Fibroblast of skin of right biceps (primary cell): ENCODE measurements at regions not wholly inside any gene's neighbourhood (a gene's known extent, or its start where the extent isn't known, plus 50 kb on each side); places are given as distances from the start of the nearest gene placed in this dataset.

ENCODE experiments used
- DNase-seq: peaks from one replicate; pipeline ENCODE4 v3.0.0-alpha.2; 2013

GRCh38 chr2:121036226-121036692 lies 248.7 kb downstream of the TFCP2L1 start:
- no peak for DNase-seq

DNA sequence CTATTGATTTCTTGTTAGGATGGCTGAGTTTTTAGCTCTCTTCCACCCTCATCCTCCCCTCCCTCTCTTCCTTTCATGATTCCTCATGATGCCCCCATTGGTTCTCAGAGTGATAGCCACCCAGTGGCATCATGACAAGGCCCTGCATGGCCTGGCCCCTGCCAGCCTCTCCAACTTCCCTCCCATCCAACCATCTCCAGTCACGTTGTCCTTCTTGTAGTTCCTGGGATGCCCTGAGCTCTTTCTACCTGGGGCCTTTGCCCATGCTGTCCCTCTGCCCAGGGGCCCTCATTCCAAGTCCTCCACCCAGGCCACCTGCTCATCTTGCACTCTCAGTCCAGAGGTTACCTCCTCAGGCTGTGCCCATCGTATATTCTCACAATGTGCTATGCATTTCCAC lies 247.5 kb downstream of the TFCP2L1 start:
- no peak for DNase-seq

- DNase-seq = no peak
These were observed 247.0 kb downstream of the TFCP2L1 start for GRCh38 chr2:121038031-121038430.

DNA sequence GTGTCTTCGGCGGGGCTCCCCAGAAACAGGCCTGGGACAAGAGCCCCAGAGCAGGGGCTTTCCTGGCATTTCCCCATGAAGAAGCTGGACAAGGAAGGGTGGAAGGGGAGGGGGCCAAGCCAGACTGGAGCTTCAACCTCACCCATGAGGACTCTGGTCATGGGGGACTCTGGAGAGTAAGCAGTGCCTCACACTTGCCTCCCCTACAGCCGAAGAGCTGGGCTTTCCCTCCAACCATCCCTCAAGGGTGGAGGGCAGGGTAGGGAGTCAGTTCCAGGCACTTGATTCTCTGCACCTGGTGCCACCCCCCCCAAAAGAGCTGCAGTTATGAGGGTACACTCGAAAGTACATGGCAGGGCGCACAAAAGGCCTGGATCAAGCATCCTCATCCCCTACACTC lies 246.6 kb downstream of the TFCP2L1 start:
- DNase-seq = no peak

DNA sequence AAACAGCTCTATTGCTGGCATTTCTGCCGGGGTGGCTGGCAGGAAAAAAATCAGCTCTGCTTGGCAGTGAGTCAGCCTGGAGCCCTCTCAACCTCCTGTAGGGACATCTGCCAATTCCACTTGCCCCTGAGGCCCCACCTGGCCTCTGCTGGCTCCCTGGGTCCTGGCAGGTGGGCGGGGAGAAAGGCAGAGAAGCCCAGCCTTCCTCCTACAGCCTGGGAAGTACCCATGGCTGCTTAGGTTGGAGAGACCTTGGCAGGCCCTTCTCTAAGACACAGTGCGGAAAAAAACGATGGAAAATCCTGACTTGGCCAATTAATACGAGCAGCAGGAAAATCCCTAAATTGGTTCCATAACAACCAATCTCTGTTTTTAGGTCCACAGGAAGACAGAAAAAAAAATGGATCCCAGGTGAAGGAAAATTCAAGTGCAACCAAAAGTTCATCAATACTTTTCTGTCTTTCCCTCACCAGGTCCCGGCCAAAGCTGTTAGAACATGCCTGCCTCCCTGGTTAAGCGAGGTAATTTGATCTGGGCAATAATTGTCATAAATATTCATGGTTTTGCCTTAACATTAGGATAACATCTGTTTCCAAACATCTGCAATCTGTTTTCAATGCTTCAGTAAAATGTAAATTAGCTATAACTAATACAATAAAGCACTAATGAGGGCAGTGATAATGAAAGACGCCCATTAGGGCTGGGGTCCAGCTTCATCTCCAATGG lies 245.9 kb downstream of the TFCP2L1 start:
- no peak for DNase-seq

GRCh38 chr2:121039679-121040078 lies 245.3 kb downstream of the TFCP2L1 start:
- no peak for DNase-seq

- no peak for DNase-seq
These were observed 243.5 kb downstream of the TFCP2L1 start for GRCh38 chr2:121041516-121041915.

DNA sequence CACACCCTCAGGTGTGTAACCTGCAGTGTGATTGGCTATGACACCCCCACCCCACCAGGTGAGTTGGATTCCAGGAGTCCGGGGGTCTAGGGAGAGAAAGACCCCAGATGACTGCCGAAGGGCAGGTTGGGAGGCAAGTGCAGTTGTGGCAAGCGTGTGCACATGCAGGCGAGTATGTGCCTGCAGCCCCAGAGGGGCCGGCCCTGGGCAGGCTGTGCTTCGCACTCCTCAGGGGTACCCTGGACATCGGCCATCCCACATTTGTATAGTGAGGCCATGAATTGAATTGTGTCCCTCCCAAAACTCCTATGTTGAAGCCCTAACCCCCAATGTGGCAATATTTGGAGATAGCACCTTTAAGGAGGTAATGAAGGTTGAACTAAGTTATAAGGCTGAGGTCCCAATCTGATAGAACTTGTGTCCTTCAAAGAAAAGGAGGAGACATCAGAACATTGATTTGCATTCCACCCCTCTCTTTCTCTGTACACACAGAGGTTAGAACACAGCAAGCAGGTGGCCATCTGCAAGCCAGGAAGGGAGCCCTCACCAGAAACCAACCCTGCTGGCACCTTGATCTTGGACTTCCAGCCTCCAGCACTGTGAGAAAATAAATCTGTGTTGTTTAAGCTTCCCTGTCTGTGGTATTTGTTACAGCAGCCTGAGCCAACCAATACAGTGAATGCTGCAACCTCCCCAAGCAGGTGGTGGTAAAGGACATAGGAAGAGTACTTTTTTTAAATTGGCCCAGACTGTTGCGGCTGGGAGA lies 241.8 kb downstream of the TFCP2L1 start:
- no peak for DNase-seq

DNA sequence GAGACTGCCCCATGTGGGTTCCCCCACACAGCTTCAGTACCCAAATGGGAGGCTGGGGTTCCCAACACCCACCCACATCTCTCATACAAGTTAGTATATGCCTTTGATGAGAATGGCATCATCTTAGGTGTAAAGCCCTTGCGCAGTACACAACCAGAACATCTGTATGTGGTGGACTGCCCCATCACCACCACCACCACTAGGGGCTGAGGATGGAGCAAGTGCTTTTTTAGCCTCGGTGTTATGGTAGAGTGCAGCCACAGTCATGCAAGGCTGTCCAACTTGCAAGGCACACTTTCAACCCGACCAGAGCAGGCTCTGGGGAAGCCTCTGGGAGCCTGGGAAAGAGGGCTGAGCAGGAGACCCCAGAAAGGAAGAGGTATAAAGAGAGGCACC lies 241.2 kb downstream of the TFCP2L1 start:
- no peak for DNase-seq

DNA sequence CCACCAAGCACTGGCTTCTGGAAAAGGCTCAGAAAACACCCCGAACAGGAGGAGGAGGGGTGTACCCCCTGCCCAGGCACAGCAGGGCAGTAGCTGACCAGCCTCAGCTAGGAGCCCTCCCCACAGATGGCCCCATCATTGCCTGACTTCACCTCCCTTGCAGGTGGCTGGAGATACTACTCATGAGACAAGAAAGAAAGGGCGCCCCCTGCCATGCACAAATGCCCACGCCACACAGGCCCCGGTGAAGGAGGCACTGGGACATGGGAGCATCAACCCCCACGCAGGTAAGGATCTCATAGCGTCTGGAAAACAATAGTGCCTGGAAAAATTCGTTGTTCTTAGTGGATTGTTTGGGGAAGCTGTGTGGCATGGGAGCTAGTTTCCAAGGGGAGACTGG lies 240.6 kb downstream of the TFCP2L1 start:
- DNase-seq = no peak

DNA sequence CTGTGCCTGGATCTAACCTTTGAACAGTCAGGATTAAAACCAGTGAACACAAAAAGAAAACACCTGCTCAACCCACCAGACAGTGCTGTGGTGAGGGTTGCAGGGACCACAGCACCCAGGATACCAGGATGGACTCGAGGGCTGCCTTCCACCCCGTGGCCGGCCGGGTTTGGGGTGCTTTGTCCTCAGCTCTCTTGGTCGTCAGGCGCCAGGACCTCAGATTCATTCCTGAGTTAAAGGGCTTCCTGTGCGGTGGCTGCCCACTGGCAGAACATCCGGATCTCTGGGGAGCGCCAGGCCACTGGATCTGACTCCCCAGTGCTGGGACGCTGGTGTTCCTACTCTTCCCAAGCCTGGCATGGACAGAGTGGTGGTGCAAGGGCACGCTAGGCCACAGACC lies 239.8 kb downstream of the TFCP2L1 start:
- DNase-seq = no peak

GRCh38 chr2:121046335-121046734 lies 238.7 kb downstream of the TFCP2L1 start:
- no peak for DNase-seq

DNA sequence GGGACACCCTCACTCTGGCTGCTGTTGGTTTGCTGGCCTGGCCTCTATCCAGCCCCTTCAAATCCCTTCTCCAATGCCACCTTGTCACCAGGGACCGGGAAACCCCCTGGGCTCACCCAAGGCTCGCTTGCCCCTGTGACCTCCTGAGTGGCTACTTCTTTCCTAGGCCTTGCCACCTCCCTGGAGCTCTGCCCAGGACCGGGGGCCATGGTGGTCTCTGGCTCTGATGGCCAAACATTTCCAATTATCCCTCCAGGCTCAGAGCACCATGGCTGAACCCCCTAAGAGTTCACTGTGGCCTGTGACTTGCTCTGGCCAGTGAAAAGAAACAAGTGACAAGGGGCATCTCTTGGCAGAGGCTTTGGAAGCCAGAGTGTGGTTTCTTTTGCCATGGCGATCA lies 237.6 kb downstream of the TFCP2L1 start:
- no peak for DNase-seq

GRCh38 chr2:121049131-121049530 lies 235.9 kb downstream of the TFCP2L1 start:
- DNase-seq = no peak

GRCh38 chr2:121049950-121050585 lies 234.9 kb downstream of the TFCP2L1 start:
- no peak for DNase-seq

DNA sequence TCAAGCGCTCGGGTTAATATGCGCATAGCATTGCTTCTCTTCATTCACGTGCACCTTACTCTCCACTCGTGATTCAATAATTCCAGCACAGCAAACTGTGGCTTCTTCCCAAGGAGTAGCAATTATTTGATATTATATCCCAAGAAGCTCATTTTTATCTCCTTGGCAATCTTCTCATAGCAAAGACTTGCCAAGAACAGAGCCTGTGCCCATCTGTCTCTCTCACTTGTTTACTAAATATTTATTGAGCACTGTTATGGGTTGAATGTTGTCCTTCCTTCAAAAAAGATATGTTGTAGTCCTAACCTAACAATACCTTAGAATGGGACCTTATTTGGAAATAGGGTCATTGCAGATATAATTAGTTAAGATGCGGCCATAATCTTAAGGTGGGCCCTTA lies 233.7 kb downstream of the TFCP2L1 start:
- no peak for DNase-seq

DNA sequence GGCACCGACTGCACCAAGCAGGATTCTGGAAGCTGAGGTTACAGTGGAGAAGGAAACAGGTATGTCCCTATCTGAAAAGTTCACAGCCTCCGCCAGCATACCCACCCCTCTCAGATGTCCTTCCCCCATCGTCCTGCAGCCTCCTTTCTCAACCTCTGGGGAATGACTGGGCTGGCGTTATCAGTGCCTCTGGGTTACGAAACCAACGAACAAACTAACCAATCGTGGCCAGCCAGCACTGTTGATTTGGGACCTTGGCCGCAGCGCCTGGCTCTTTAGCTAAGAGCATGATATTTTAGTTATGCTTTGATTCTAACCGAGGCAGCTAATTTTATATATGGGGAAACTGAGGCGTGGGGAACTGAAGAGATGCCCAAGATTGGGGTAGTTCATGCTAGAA lies 233.0 kb downstream of the TFCP2L1 start:
- no peak for DNase-seq

DNA sequence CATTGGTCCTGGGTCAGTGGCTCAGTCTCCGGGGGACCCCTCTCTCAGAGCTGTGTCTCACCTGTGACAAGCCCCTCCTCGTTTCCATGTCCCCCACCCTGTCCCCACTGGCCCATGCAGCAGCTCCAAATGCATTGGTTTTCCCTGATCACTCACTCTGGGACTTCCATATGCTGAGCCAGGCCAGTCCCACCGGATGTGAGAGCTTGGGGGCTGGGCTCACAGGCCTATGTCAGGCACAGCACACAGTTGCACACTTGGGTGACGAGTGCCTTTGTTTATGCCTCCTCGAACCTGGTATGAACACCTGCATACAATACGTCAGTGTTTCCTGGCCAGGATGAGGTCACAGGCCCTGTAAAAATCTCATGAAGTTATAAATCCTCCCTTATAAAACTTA lies 232.5 kb downstream of the TFCP2L1 start:
- no peak for DNase-seq

DNA sequence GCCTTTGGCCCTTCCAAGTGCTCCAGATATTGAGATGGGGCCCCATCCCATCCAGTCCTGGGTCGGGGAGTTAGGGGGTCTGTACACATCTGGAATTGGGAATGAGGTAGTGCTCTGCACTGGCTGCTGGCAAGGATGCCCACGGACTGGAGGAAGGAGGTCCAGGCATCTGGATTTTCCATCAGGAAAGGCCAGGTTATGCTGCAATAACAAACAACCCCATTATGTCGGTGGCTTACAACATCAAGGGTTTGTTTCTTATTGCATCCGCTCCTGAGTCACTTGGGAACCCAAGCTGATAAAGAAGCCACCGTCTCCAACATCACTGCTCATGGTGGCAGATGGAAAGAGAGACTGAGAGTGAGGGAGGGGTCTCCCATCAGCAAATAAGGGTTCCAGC lies 229.9 kb downstream of the TFCP2L1 start:
- DNase-seq = no peak

DNA sequence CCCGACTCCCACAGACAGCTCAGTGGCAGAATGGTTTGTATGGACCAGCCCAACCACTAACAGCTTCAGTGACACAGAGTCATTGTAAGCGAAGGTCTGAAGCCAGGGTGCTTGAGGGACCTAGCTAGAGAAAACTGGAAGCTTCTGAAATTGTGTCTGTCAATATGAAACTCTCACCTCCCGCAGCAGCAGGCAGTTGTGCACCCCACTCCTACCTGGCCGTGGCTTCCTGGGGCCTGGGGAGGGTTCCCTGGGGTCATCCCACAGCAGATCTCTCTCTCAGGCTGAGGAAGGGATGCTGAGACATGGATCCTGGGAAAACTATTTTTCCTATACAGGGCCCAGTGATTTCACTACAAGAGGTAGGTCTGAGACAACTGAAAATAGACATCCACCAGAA lies 229.5 kb downstream of the TFCP2L1 start:
- DNase-seq = no peak

GRCh38 chr2:121058852-121059558 lies 226.0 kb downstream of the TFCP2L1 start:
- no peak for DNase-seq

DNA sequence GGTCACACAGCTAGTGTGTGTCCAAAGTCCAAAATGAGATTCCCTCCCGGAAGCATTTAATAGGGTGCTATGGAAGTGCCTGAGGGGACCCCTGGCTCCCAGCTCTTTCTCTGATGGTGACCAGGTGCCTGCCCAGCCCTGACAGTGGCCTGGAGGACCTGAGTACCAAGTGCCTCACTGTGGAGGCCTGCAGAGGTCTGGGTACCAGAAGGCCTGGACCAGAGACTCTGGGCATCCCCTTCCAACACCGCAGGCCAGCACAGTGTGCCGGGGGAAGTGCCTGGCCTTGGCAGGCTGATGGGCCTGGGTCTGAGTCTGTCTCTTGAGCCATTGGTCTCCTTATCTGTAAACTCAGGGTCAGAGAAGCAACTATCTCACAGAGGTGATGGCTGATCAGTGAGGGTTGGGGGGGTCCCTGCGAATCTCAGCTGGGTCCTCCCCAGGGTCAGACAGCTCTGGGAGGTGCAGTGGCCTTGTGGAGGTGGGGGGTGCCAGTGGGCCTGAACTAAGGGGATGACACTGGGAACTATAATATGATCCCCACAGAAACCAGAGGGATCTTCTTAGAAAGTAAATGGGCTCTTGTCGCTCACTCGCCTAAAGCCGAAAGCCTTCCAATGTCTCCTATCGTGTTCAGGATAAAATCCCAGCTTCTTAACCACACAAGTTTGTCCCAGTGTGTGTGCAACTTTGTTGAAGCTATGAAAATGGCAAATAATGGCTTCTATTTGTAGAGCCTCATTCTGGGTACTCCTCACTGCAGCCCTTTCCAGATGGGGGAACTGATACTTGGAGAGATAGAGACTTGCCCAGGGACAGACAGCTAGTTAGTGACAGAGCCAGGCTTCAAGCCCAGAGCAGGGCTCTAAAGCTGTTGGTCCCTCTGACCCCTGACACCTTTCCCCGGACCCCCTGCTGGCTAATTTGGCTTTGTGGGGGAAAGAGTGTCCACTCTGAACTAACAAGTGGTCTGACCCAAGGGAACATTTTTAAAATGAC lies 225.1 kb downstream of the TFCP2L1 start:
- no peak for DNase-seq
